ENCODE measurements at regions not wholly inside any gene's neighbourhood (a gene's known extent, or its start where the extent isn't known, plus 50 kb on each side); places are given as distances from the start of the nearest gene placed in this dataset.

GRCh38 chr2:136342138-136342537, 224.2 kb upstream of the CXCR4 start:
- Histone ChIP-seq H3K79me2 (ENCODE audit: control insufficient read depth, insufficient read depth, low read length) (no peaks in the 10 kb centered on the region), H3K4me2 (ENCODE audit: insufficient read depth, low read length) (no peak overlapping the region), H3K9me3 (replicated peaks; ENCODE audit: control insufficient read depth, insufficient read depth, low read depth, low read length) (no peaks in the 10 kb centered on the region), H3K36me3 (ENCODE audit: control insufficient read depth, insufficient read depth, low read length) (no peaks in the 10 kb centered on the region), H2AFZ (ENCODE audit: low read depth, low read length) (no peak overlapping the region), H4K20me1 (replicated peaks; ENCODE audit: control insufficient read depth, insufficient read depth, low read length) (no peaks in the 10 kb centered on the region), H3K27ac (ENCODE audit: extremely low read depth, low read depth, low read length) (no peak overlapping the region), H3K4me1 (replicated peaks in 1 of 2; ENCODE audit: control insufficient read depth in 2 of 2, insufficient read depth in 2 of 2, low read length in 2 of 2) (no peaks in the 10 kb centered on the region), H3K4me3 (no peak overlapping the region), H3K9ac (ENCODE audit: insufficient read depth in 1 of 2, low read depth in 2 of 2, low read length in 2 of 2) (no peak overlapping the region), H3K9me1 (ENCODE audit: control insufficient read depth, insufficient read depth, low read length) (no peaks in the 10 kb centered on the region), H3K27me3 (ENCODE audit: control insufficient read depth in 2 of 2, insufficient read depth in 2 of 2, low read length in 2 of 2) (no peaks in the 10 kb centered on the region)
- in situ Hi-C loops (cut with MboI): no loop called here
- WGBS (ENCODE audit: insufficient coverage, low coverage, missing lambda C conversion rate): 0% methylated on average over 5 of the region's 5 CpGs
- ChIA-PET POLR2A (interaction anchor here (0.6 kb wide), 1 partner anchor 1386 kb away, joined by 8 read pairs; no protein-coding TSS in a partner anchor), CTCF (ENCODE audit: low intra/inter-chr PET ratio) (no interaction called here)
- no peak for FAIRE-seq
- no peak for ATAC-seq
- TF ChIP-seq WHSC1 (IDR thresholded peaks at IDR 0.05; ENCODE audit: low read length) (no peak), ID3 (CRISPR knock-in tag; IDR thresholded peaks at IDR 0.05) (no peak), ID3 (tag; IDR thresholded peaks at IDR 0.05) (no peak), CREB3 (tag; conservative IDR thresholded peaks at IDR 0.05; ENCODE audit: low read depth) (no peak), ARID2 (IDR thresholded peaks at IDR 0.05) (no peak), FOXP1 (CRISPR knock-in tag; IDR thresholded peaks at IDR 0.05) (no peak), ILF3 (IDR thresholded peaks at IDR 0.05; ENCODE audit: borderline replicate concordance) (no peak), ZNF395 (CRISPR knock-in tag; IDR thresholded peaks at IDR 0.05) (no peak), SMARCA4 (IDR thresholded peaks at IDR 0.05) (no peak), ZBTB26 (CRISPR knock-in tag; IDR thresholded peaks at IDR 0.05) (no peak), ZBTB9 (CRISPR knock-in tag; IDR thresholded peaks at IDR 0.05) (no peak), TCF15 (CRISPR knock-in tag; IDR thresholded peaks at IDR 0.05) (no peak), CCAR2 (IDR thresholded peaks at IDR 0.05; ENCODE audit: low read depth, low read length) (no peak)
- DNase-seq (ENCODE audit: extremely low read depth in 1 of 4, low spot score in 3 of 4): no peak
- intact Hi-C loops (cut with micrococcal nuclease): no loop called here
- no TSS peak for BruUV-seq (replicated peaks)
